Natural killer cell (primary cell): ENCODE measurements at regions not wholly inside any gene's neighbourhood (a gene's known extent, or its start where the extent isn't known, plus 50 kb on each side); places are given as distances from the start of the nearest gene placed in this dataset.

Experiments used
- ATAC-seq, 3 donors: fragments of 150-1000 bp in 2 of 3; fragments of 200-7000 bp in 1 of 3; cut with Tn5 transposase; 1 replicate in 1 of 3; 2 replicates in 2 of 3; pipeline ENCODE4 v1.10.0; 2021; ENCODE audit warnings: mild to moderate bottlenecking in 2 of 3, moderate library complexity in 2 of 3
- DNase-seq, 2 donors: peaks; one replicate each; pipeline versions ENCODE4 v3.0.0 to v3.0.0-alpha.2; 2013 to 2021; ENCODE audit warnings: mixed read lengths in 1 of 2
- H3K27ac ChIP-seq: one replicate; pipeline ENCODE4 v1.5.1; 2013; ENCODE audit warnings: mild to moderate bottlenecking, low read length
- H3K27me3 ChIP-seq: one replicate; pipeline ENCODE4 v1.6.1; 2013; ENCODE audit warnings: low read length; ENCODE audit not compliant: control insufficient read depth, insufficient read depth
- H3K36me3 ChIP-seq: one replicate; pipeline ENCODE4 v1.6.1; 2013; ENCODE audit warnings: low read length; ENCODE audit not compliant: control insufficient read depth, insufficient read depth
- H3K4me1 ChIP-seq: one replicate; pipeline ENCODE4 v1.6.1; 2013; ENCODE audit warnings: low read length; ENCODE audit not compliant: control insufficient read depth, insufficient read depth
- H3K4me3 ChIP-seq: one replicate; pipeline ENCODE4 v1.5.1; 2013; ENCODE audit warnings: low read length
- H3K9me3 ChIP-seq: one replicate; pipeline ENCODE4 v1.6.1; 2013; ENCODE audit warnings: low read length; ENCODE audit not compliant: control insufficient read depth, insufficient read depth
- H3K27ac Mint-ChIP-seq, 2 donors: one replicate each; pipeline ENCODE4 v1.8.0; 2022; ENCODE audit warnings: mild to moderate bottlenecking in 2 of 2, mixed read lengths in 2 of 2, moderate library complexity in 1 of 2
- H3K27me3 Mint-ChIP-seq, 2 donors: one replicate each; pipeline ENCODE4 v1.8.0; 2022; ENCODE audit warnings: low read depth in 2 of 2, mixed read lengths in 2 of 2
- H3K36me3 Mint-ChIP-seq: one replicate; pipeline ENCODE4 v1.8.0; 2022; ENCODE audit warnings: mixed read lengths
- H3K4me1 Mint-ChIP-seq, 2 donors: one replicate each; pipeline ENCODE4 v1.8.0; 2022; ENCODE audit warnings: mixed read lengths in 2 of 2
- H3K4me3 Mint-ChIP-seq: one replicate; pipeline ENCODE4 v1.8.0; 2022; ENCODE audit warnings: mild to moderate bottlenecking, moderate library complexity, mixed read lengths
- H3K9me3 Mint-ChIP-seq, 2 donors: one replicate each; pipeline ENCODE4 v1.8.0; 2022; ENCODE audit warnings: mixed read lengths in 2 of 2
- CTCF ChIP-seq: fragments of 200-600 bp; IDR thresholded peaks from one replicate; pipeline ENCODE4 v1.8.0; 2022; ENCODE audit warnings: antibody characterized with exemption
- WGBS: methylation state at CpG from one replicate; pipeline ENCODE4 v1.1.7; 2013; ENCODE audit warnings: missing lambda C conversion rate; ENCODE audit not compliant: insufficient coverage; 5-methylcytosine and 5-hydroxymethylcytosine counted together
- intact Hi-C: fragments of 100-400 bp; cut with micrococcal nuclease; formaldehyde crosslinking; loops from one replicate; pipeline ENCODE4 v1.14.2; 2022

GRCh38 chr7:86947929-86948328 is 111.5 kb downstream of the ELAPOR2 start:
- Mint-ChIP-seq H3K27ac (no peak overlapping the region), H3K27me3 (no peaks in the 10 kb centered on the region), H3K4me1 (no peaks in the 10 kb centered on the region), H3K36me3 (no peaks in the 10 kb centered on the region), H3K9me3 (no peaks in the 10 kb centered on the region), H3K4me3 (no peak overlapping the region)
- 87% methylated on average over 1 of the region's 1 CpG for WGBS
- intact Hi-C loops: no loop called here
- no peak for ATAC-seq
- no peak overlapping the region for H3K4me3 ChIP-seq
- H3K4me1 ChIP-seq: peaks cover 7% of the 10 kb centered on the region
- no peaks in the 10 kb centered on the region for H3K27me3 ChIP-seq
- no peaks in the 10 kb centered on the region for H3K9me3 ChIP-seq
- H3K27ac ChIP-seq: no peak overlapping the region
- no peaks in the 10 kb centered on the region for H3K36me3 ChIP-seq
- DNase-seq: no peak
- TF ChIP-seq CTCF: no peak

GRCh38 chr7:86943447-86943846 is 116.0 kb downstream of the ELAPOR2 start:
- intact Hi-C loops: no loop called here
- DNase-seq (no peak), ATAC-seq (no peak)
- H3K4me3 Mint-ChIP-seq: no peak overlapping the region
- no peak overlapping the region for H3K27ac ChIP-seq
- no peak overlapping the region for H3K27ac Mint-ChIP-seq
- 100% methylated on average over 1 of the region's 1 CpG for WGBS
- H3K4me1 Mint-ChIP-seq: no peaks in the 10 kb centered on the region
- H3K27me3 Mint-ChIP-seq: peaks cover 0 to 4% of the 10 kb centered on the region in 2 donors
- H3K36me3 ChIP-seq: no peaks in the 10 kb centered on the region
- no peaks in the 10 kb centered on the region for H3K4me1 ChIP-seq
- H3K36me3 Mint-ChIP-seq: no peaks in the 10 kb centered on the region
- H3K4me3 ChIP-seq: no peak overlapping the region
- H3K9me3 ChIP-seq: no peaks in the 10 kb centered on the region
- no peaks in the 10 kb centered on the region for H3K9me3 Mint-ChIP-seq
- no peaks in the 10 kb centered on the region for H3K27me3 ChIP-seq
- TF ChIP-seq CTCF: no peak

- H3K9me3 ChIP-seq: no peaks in the 10 kb centered on the region
- H3K27me3 ChIP-seq: no peaks in the 10 kb centered on the region
- Mint-ChIP-seq H3K4me1 (no peaks in the 10 kb centered on the region), H3K9me3 (no peaks in the 10 kb centered on the region), H3K4me3 (no peak overlapping the region), H3K36me3 (no peaks in the 10 kb centered on the region), H3K27me3 (peaks cover 0 to 4% of the 10 kb centered on the region in 2 donors), H3K27ac (no peak overlapping the region)
- ATAC-seq: no peak
- no peak for TF ChIP-seq CTCF
- H3K4me3 ChIP-seq: no peak overlapping the region
- no peak overlapping the region for H3K27ac ChIP-seq
- intact Hi-C loops: no loop called here
- H3K4me1 ChIP-seq: no peaks in the 10 kb centered on the region
- H3K36me3 ChIP-seq: no peaks in the 10 kb centered on the region
- WGBS: 95% methylated on average over 2 of the region's 2 CpGs
- no peak for DNase-seq
Observed at GRCh38 chr7:86942995-86943394, 116.5 kb downstream of the ELAPOR2 start.

GRCh38 chr7:86942081-86942480 is 117.4 kb downstream of the ELAPOR2 start:
- H3K9me3 ChIP-seq: no peaks in the 10 kb centered on the region
- H3K27ac Mint-ChIP-seq: no peak overlapping the region
- intact Hi-C loops: no loop called here

More at GRCh38 chr7:86942081-86942480, 117.4 kb downstream of the ELAPOR2 start:
- Histone ChIP-seq H3K4me3 (no peak overlapping the region), H3K36me3 (no peaks in the 10 kb centered on the region), H3K4me1 (no peaks in the 10 kb centered on the region), H3K27me3 (no peaks in the 10 kb centered on the region), H3K27ac (no peak overlapping the region)
- H3K4me1 Mint-ChIP-seq: no peaks in the 10 kb centered on the region
- no peaks in the 10 kb centered on the region for H3K9me3 Mint-ChIP-seq
- no peaks in the 10 kb centered on the region for H3K36me3 Mint-ChIP-seq
- no peak for TF ChIP-seq CTCF
- ATAC-seq: no peak
- no peak for DNase-seq
- 94% methylated on average over 2 of the region's 2 CpGs for WGBS
- no peak overlapping the region for H3K4me3 Mint-ChIP-seq
- peaks cover 0 to 4% of the 10 kb centered on the region in 2 donors for H3K27me3 Mint-ChIP-seq
